NCI-H345 treated with DMSO at 0.1 percent for 48 hours (cell line): ENCODE measurements at regions not wholly inside any gene's neighbourhood (a gene's known extent, or its start where the extent isn't known, plus 50 kb on each side); places are given as distances from the start of the nearest gene placed in this dataset.
A peak's percentile ranks its signal among the peaks of the same experiment; 100 is the strongest.

Experiments used
- DNase-seq: peaks from one replicate; lab custom pipeline; 2025; ENCODE audit not compliant: unreplicated experiment; lab: John Stamatoyannopoulos, UW

- DNase-seq: peak; percentile 11
Measured at GRCh38 chr3:46091741-46092701, 64.7 kb upstream of the XCR1 start.

- DNase-seq: no peak
Measured at GRCh38 chr3:46091046-46091445, 63.8 kb upstream of the XCR1 start.

- no peak for DNase-seq
Measured at GRCh38 chr3:46090161-46090591, 62.9 kb upstream of the XCR1 start.

GRCh38 chr3:46089237-46090011, 62.1 kb upstream of the XCR1 start:
- no peak for DNase-seq

GRCh38 chr3:46087871-46088270, 60.6 kb upstream of the XCR1 start:
- no peak for DNase-seq

GRCh38 chr3:46086986-46087385, 59.7 kb upstream of the XCR1 start:
- DNase-seq: no peak

GRCh38 chr3:46086083-46086437, 58.8 kb upstream of the XCR1 start:
- no peak for DNase-seq

- DNase-seq: no peak
Measured at GRCh38 chr3:46085421-46086082, 58.3 kb upstream of the XCR1 start.

GRCh38 chr3:46083956-46084355, 56.7 kb upstream of the XCR1 start:
- DNase-seq: no peak

- no peak for DNase-seq
Measured at GRCh38 chr3:46082849-46083248, 55.6 kb upstream of the XCR1 start.

GRCh38 chr3:46082021-46082420, 54.7 kb upstream of the XCR1 start:
- no peak for DNase-seq

GRCh38 chr3:46080969-46081345, 53.7 kb upstream of the XCR1 start:
- DNase-seq: no peak

GRCh38 chr3:46080124-46080968, 53.1 kb upstream of the XCR1 start:
- DNase-seq: no peak

- DNase-seq: peak; percentile 55
Measured at GRCh38 chr3:46078712-46079400, 51.6 kb upstream of the XCR1 start.
